ENCODE measurements at regions not wholly inside any gene's neighbourhood (a gene's known extent, or its start where the extent isn't known, plus 50 kb on each side); places are given as distances from the start of the nearest gene placed in this dataset.

GRCh38 chr21:23356905-23357304 is 2250.4 kb downstream of the MRPL39 start:
- DNase-seq: no peak

GRCh38 chr21:23316190-23316589 is 2291.1 kb downstream of the MRPL39 start:
- DNase-seq: no peak

GRCh38 chr21:23308741-23309140 is 2298.5 kb downstream of the MRPL39 start:
- no peak for DNase-seq

- no peak for DNase-seq
Observed at GRCh38 chr21:23307065-23307464, 2300.2 kb downstream of the MRPL39 start.

GRCh38 chr21:23292292-23292691 is 2294.1 kb downstream of the NCAM2 start:
- DNase-seq: no peak

GRCh38 chr21:23281917-23282316 is 2283.7 kb downstream of the NCAM2 start:
- DNase-seq: no peak

- DNase-seq: no peak
Observed at GRCh38 chr21:23249760-23250159, 2251.6 kb downstream of the NCAM2 start.

GRCh38 chr21:23247334-23247733 is 2249.1 kb downstream of the NCAM2 start:
- no peak for DNase-seq

- no peak for DNase-seq
Observed at GRCh38 chr21:23245255-23245654, 2247.0 kb downstream of the NCAM2 start.

- DNase-seq: no peak
Observed at GRCh38 chr21:23223882-23224281, 2225.7 kb downstream of the NCAM2 start.

GRCh38 chr21:23218667-23219066 is 2220.5 kb downstream of the NCAM2 start:
- no peak for DNase-seq

GRCh38 chr21:23217597-23217996 is 2219.4 kb downstream of the NCAM2 start:
- no peak for DNase-seq

GRCh38 chr21:23215261-23215660 is 2217.1 kb downstream of the NCAM2 start:
- no peak for DNase-seq
